ENCODE measurements at regions not wholly inside any gene's neighbourhood (a gene's known extent, or its start where the extent isn't known, plus 50 kb on each side); places are given as distances from the start of the nearest gene placed in this dataset.

DNA sequence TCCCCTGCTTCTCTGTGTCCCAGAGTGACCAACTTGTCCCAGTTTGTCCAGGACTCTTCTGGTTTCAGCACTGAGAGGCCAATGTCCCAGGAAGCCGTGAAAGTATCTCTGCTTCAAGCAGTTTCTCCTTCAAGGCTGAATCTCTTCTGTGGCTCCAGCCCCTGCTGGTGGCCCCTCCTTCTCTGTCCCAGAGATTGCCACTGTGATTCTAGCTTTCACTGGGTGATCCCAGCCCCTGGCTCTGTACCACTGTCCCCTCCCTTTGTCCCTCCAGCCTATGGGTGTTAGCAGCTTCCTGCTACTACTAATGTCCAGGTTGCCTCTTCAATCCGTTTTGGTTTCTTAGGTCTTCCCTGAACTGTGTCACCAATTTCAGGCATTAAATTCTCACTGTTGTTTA, 70.5 kb downstream of the SOX3 start:
- Histone ChIP-seq H2AFZ (ENCODE audit: low read length) (no peak overlapping the region), H3K9me2 (replicated peaks; ENCODE audit: low read depth, low read length) (no peaks in the 10 kb centered on the region), H3K4me1 (ENCODE audit: insufficient read depth, low read length, poor library complexity, severe bottlenecking) (no peaks in the 10 kb centered on the region), H3K9me3 (ENCODE audit: insufficient read depth, low read depth, low read length) (no peaks in the 10 kb centered on the region), H4K20me1 (ENCODE audit: insufficient read depth, low read length, poor library complexity, severe bottlenecking) (no peaks in the 10 kb centered on the region), H3F3A (ENCODE audit: low read depth) (no peaks in the 10 kb centered on the region), H3K27me3 (ENCODE audit: insufficient read depth, low read length, poor library complexity, severe bottlenecking) (no peaks in the 10 kb centered on the region), H3K4me2 (ENCODE audit: low read depth, low read length, poor library complexity, severe bottlenecking) (no peak overlapping the region), H3K79me2 (ENCODE audit: insufficient read depth, low read length) (no peaks in the 10 kb centered on the region), H3K4me3 (ENCODE audit: low read length, poor library complexity, severe bottlenecking) (no peak overlapping the region), H3K36me3 (ENCODE audit: insufficient read depth, low read length) (no peaks in the 10 kb centered on the region), H3K9ac (ENCODE audit: low read depth, low read length, poor library complexity, severe bottlenecking) (no peak overlapping the region)
- no peak for TF ChIP-seq CTCF (conservative IDR thresholded peaks at IDR 0.05; ENCODE audit: low read length)
- TF ChIP-seq EZH2phosphoT487 (IDR thresholded peaks at IDR 0.05; ENCODE audit: borderline replicate concordance), result no peak

- Histone ChIP-seq H3K4me2 (ENCODE audit: low read depth, low read length, poor library complexity, severe bottlenecking) (no peak overlapping the region), H3K79me2 (ENCODE audit: insufficient read depth, low read length) (no peaks in the 10 kb centered on the region), H4K20me1 (ENCODE audit: insufficient read depth, low read length, poor library complexity, severe bottlenecking) (no peaks in the 10 kb centered on the region), H2AFZ (ENCODE audit: low read length) (no peak overlapping the region), H3K4me3 (ENCODE audit: low read length, poor library complexity, severe bottlenecking) (no peak overlapping the region), H3K9me3 (ENCODE audit: insufficient read depth, low read depth, low read length) (no peaks in the 10 kb centered on the region), H3K4me1 (ENCODE audit: insufficient read depth, low read length, poor library complexity, severe bottlenecking) (no peaks in the 10 kb centered on the region), H3K9ac (ENCODE audit: low read depth, low read length, poor library complexity, severe bottlenecking) (no peak overlapping the region), H3K9me2 (replicated peaks; ENCODE audit: low read depth, low read length) (no peaks in the 10 kb centered on the region), H3F3A (ENCODE audit: low read depth) (no peaks in the 10 kb centered on the region), H3K27me3 (ENCODE audit: insufficient read depth, low read length, poor library complexity, severe bottlenecking) (no peaks in the 10 kb centered on the region), H3K36me3 (ENCODE audit: insufficient read depth, low read length) (no peaks in the 10 kb centered on the region)
- TF ChIP-seq EZH2phosphoT487 (IDR thresholded peaks at IDR 0.05; ENCODE audit: borderline replicate concordance), result no peak
- no peak for TF ChIP-seq CTCF (conservative IDR thresholded peaks at IDR 0.05; ENCODE audit: low read length)
Measured at GRCh38 chrX:140433582-140433981, 71.3 kb downstream of the SOX3 start.

- Histone ChIP-seq H3F3A (ENCODE audit: low read depth) (no peaks in the 10 kb centered on the region), H3K4me3 (ENCODE audit: low read length, poor library complexity, severe bottlenecking) (no peak overlapping the region), H3K9me3 (ENCODE audit: insufficient read depth, low read depth, low read length) (no peaks in the 10 kb centered on the region), H3K9me2 (replicated peaks; ENCODE audit: low read depth, low read length) (no peaks in the 10 kb centered on the region), H3K4me1 (ENCODE audit: insufficient read depth, low read length, poor library complexity, severe bottlenecking) (no peaks in the 10 kb centered on the region), H3K4me2 (ENCODE audit: low read depth, low read length, poor library complexity, severe bottlenecking) (no peak overlapping the region), H2AFZ (ENCODE audit: low read length) (no peak overlapping the region), H4K20me1 (ENCODE audit: insufficient read depth, low read length, poor library complexity, severe bottlenecking) (no peaks in the 10 kb centered on the region), H3K9ac (ENCODE audit: low read depth, low read length, poor library complexity, severe bottlenecking) (no peak overlapping the region), H3K36me3 (ENCODE audit: insufficient read depth, low read length) (no peaks in the 10 kb centered on the region), H3K27me3 (ENCODE audit: insufficient read depth, low read length, poor library complexity, severe bottlenecking) (no peaks in the 10 kb centered on the region), H3K79me2 (ENCODE audit: insufficient read depth, low read length) (no peaks in the 10 kb centered on the region)
- no peak for TF ChIP-seq CTCF (conservative IDR thresholded peaks at IDR 0.05; ENCODE audit: low read length)
- TF ChIP-seq EZH2phosphoT487 (IDR thresholded peaks at IDR 0.05; ENCODE audit: borderline replicate concordance), result no peak
Measured at GRCh38 chrX:140432346-140433175, 72.3 kb downstream of the SOX3 start.
